ENCODE measurements at regions not wholly inside any gene's neighbourhood (a gene's known extent, or its start where the extent isn't known, plus 50 kb on each side); places are given as distances from the start of the nearest gene placed in this dataset.
"Not testable (repeated sequence)": the region's sequence is repeated elsewhere in the genome, so short reads cannot be mapped to it uniquely, and the experiment has no call there.

DNA sequence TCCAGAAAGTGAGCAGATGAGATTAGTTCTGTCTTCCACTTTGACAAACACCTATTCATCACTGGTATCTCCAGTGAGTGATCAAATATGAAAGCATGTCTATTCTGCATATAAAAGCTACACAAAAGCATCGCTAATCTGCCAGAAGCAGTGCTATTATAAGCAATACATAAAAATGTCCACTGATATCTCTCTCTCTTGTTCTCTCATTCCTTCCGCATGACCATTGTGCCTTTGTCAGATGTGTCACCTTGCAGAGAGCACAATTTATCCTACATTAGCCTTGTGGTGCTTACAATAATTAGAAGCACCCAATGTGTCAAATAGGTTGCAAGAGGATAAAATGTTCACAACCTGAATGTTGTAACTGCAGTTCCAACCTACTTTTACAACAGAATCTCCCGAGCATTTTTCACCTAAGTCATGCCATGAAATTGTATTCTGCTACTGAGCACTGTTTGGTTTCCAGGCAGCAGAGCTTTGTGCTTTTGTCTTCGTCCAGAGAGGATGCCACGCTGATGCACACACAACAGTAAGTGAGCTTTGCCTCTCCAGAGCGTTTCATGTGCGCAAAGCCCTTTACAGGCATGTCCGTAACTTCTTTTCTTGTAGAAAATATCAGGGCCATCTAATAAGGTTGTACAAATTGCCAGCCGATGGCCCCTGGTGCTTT is 198.7 kb upstream of the PLD5 start:
- peak; percentile 28 for DNase-seq

DNA sequence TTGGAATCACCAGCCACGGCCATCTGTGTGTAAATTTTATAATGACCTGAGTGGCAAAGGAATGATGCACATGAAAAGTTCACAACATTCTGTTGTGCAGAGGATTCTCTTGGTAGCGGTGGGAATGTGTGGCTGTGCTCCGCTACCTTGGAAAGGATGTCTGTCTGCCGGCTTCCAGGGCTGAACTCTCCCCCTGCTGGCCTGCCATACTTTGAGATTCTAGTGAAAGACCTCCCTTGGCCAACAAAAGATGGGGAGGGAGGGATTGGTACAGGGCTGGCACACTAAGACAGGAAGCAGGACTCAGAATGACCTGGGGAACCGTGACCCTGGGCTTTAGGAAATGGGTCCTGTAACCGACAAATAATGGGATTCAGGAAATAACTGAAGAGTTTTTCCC is 194.5 kb upstream of the PLD5 start:
- no peak for DNase-seq

GRCh38 chr1:242712248-242712647 is 187.8 kb upstream of the PLD5 start:
- no peak for DNase-seq

DNA sequence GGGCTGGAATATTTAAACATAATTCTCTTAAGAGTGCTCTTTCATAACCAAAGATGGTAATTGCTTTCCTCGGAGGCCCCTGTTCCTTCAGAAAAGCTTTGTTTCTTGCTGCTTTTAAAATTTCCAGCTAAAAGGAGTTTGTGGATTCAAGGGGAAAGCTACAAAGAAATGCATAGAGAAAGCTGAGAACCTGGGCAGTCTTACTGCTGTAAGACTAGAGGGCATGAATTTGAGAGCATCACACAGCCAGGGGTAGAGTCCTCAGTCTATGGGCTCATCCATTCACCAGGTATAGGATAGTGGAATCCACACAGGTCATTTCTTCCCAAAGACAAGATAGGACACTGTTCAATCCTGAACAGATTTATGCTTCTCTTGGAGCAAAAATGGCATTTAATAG is 186.3 kb upstream of the PLD5 start:
- no peak for DNase-seq

DNA sequence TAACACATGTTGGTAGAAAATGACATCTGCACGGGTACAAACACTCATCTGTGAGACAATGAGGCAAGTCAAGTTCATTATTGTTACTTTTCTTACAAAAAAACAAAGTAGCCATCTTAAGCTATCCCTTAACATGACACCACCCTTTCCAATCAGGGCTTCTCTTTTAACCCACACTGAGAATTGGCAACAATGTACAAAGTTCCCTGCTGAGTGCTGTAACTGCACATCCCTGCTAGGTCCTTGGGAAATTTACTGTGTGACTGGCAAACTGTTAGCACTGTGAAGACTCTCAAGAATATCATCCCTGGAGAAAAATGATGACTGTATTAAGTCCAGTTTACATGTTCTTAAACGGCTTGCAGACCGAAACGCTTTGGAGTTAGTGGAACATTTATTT is 185.8 kb upstream of the PLD5 start:
- DNase-seq, result no peak

DNA sequence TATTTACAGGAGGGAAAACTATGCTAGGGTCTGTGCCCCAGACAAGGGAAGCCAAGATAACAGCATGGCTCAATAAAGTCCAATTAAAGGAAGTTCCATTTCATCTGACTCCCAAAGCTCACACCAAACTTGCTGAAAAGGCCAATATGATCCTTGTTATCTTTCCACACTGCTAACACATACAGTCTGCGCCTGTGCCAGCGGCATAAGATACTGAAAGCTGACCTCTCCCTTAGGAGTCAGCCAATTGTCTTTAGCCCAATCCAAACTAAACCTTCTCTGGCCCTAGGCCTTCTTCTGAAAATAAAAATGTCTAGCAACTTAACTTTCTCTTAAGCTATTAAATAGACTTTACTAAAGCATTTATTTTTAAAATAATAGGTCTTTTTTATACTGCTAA is 179.0 kb upstream of the PLD5 start:
- no peak for DNase-seq

- no peak for DNase-seq
Observed at GRCh38 chr1:242692988-242693387, 168.5 kb upstream of the PLD5 start.

- DNase-seq, result no peak
Observed at GRCh38 chr1:242691610-242691945, 167.1 kb upstream of the PLD5 start.

DNA sequence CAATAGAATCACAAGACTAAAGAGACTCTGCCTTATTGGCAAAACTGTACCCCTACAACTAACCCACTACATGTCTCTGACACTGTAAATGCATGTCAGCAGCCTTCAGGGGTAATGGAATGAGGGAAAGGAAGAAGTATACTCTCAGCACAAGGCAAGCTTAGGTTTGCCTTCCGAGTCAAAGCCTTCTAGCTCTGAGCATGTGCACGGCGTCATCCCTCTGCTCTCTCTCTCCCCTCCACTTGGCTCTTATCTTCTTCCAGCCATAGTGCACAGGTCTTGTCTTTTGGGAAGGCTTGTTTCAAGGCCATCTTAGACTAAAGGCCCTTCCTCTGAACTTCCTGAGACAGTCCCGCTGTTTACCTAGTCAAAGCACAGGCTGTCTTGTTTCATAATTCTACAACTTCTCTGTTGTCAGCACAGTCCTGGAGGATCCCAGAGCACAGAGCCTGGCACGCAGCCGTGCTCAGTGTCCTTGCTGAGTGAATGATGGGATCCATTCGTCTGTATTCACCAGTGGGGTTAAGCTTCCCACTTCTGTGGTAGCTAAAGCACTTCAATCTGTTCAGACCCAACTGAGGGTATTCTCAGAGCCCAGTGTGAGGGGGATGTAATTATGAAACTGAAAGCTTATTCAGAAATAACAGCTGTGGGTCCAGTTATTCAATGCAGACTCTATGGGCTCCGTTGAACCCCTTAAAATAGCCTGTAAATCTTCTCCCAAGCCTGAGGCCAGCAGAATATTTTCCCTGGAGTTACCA is 166.5 kb upstream of the PLD5 start:
- DNase-seq, result no peak

DNA sequence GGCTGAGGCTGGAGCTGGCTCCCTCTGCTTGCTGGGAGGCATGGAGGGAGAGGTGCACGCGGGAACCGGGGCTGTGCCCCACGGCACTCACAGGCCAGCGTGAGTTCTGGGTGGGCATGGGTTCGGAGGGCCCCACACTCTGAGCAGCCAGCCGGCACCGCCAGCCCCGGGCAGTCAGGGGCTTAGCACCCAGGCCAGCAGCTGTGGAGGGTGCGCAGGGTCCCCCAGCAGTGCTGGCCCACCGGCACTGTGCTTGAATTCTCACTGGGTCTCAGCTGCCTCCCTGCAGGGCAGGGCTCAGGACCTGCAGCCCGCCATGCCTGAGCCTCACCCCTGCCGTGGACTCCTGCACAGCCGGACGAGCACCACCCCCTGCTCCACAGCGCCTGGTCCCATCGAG is 164.9 kb upstream of the PLD5 start:
- DNase-seq, result no peak

GRCh38 chr1:242674951-242675645 is 150.6 kb upstream of the PLD5 start:
- DNase-seq, result no peak

- DNase-seq, result no peak
Observed at GRCh38 chr1:242673652-242674051, 149.2 kb upstream of the PLD5 start.

GRCh38 chr1:242673165-242673564 is 148.7 kb upstream of the PLD5 start:
- not testable (repeated sequence) for DNase-seq

- DNase-seq, result no peak
Observed at GRCh38 chr1:242670019-242670418, 145.5 kb upstream of the PLD5 start.

- DNase-seq, result no peak
Observed at GRCh38 chr1:242662886-242663285, 138.4 kb upstream of the PLD5 start.

DNA sequence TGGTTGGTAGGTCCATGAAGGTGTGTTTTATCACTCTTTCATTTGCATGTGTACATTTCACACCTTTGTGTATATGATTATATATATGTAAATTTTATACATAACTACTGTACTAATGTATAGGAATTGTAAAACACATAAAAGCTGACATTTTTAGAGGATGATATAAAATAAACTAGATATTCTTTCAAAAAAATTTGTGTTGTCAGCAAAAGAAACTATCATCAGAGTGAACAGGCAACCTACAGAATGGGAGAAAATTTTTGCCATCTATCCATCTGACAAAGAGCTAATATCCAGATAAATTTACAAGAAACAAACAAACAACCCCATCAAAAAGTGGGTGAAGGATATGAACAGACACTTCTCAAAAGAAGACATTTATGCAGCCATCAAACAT is 129.3 kb upstream of the PLD5 start:
- DNase-seq, result not testable (repeated sequence)

- peak; percentile 75 for DNase-seq
Observed at GRCh38 chr1:242651817-242652216, 127.3 kb upstream of the PLD5 start.

DNA sequence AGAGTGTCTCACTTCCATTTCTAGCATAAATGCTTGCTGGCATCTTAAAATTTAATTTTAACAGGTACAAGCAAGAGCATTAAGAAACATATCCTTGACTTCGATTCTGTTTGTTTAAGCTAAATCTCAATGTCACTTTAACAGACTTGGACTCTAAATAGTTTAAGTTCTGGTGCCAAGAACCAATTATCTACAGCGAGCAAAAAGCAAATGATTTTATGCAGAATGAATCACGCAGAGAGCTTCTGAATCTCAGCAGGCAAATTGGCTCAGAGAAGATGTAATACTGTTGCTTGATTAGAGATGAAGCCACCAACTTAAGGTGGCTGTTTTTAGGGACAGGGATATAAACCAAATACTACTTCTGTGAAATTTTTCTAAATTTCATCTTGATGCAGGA is 117.0 kb upstream of the PLD5 start:
- no peak for DNase-seq

DNA sequence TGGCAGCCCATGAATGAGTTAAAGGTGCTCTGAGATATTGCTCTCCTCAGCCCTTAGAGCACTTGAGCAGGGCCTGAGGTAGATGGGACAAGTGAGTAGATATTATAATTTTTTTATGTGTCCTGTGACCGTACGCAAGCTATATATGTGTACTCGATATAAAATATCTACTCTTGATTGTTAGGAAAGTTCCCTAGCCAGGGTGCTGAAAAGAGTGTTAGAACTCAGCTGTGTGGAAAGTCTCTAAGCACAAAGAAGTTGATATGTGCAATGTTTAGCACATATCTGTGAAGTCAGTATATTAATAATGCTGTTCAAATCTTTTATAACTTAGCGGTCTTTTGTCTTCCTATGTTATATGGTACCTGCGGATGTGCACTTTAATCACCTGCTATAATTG is 114.6 kb upstream of the PLD5 start:
- no peak for DNase-seq

DNA sequence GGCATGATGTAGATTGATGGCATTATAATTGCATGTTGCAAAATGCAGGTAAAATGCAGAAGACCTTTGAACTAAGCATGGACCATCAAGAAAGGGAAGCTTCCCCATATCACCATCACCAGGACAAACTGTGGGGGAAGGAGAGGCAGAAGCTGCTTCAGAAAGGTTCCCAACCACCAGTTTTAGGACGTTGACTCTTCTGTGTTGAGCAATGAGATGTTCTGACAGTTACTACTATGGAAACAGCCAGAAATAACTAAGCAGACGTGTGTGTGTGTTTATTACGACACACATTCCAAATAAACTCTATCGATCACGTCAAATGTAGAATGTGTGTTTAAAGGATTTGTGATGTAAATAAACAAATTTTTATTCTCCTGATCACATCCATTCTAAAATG is 110.2 kb upstream of the PLD5 start:
- no peak for DNase-seq

DNA sequence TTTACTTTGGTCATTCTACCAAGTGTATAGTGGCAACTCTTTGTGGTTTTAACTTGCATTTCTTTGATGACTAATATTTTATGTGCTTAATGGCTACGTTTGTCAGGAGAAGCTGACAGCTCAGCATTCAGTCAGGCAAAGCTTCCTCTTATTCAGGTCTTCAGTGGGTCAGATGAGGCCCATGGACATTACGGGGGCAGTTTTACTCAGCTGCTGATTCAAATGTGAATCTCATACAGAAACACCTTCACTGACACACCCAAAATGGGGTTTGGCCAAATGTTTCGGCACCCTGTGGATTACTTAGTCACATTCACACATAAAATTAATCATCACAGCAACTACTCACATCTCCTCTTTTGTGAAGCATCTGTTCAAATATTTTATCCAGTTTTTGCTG is 104.9 kb upstream of the PLD5 start:
- DNase-seq, result no peak

- no peak for DNase-seq
Observed at GRCh38 chr1:242623756-242624155, 99.3 kb upstream of the PLD5 start.

DNA sequence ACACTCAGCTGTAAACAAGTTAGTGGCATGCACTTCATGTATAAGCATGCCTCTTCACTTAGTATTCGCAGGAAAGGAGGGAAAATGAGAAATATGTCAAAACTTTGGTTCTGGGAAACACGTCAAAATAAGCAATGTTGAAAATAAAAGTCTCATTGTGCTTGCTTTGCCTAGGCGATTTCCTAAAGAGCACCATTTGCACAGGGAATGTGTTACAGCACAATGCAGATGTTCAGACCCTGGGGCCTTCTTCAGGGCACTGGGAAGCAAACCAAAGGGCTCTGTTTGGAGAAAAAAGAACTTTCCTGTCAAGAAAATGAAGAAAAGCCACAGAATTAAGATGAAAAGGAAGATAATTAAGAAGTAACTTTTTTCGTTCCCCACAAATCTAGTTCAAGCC is 98.6 kb upstream of the PLD5 start:
- DNase-seq, result no peak

GRCh38 chr1:242613266-242613815 is 88.8 kb upstream of the PLD5 start:
- no peak for DNase-seq

Measured in islet precursor cell (in vitro differentiated cells).